ENCODE measurements at regions not wholly inside any gene's neighbourhood (a gene's known extent, or its start where the extent isn't known, plus 50 kb on each side); places are given as distances from the start of the nearest gene placed in this dataset.

DNA sequence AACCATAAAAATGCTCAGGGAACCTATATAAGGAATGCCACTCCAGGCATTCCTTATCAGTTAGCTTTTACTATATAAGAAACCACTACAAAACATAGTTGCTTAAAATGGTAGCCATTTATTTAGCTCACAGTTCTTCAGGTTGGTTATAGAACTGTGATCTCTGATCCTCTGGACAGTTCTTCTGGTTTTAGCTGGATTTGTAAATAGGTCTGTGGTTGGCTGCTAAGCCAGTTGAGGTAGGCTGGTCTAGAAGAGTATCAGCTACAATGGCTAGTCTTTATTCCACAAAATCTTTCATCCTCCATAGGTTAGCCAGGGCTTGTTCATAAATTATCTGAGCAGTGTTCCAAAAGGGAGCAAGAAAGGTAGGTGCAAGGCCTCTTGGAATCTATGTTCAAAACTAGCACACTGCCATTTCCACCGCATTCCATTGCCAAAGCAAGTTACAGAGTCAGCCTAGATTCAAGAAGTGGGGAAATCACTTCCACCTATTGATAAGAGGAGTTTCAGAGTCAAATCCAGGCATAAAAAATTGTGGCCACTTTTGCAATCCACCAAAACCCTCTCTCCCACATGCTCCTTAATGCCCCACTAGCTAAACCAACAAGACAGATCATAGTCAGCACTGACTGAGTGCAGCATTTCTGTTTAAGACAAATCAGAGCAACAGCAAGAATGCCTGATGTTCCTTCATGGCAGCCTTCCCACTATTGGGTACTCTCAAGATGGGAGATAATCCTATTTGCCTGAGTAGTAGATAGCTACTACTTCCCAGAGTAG lies 146.4 kb downstream of the IRS1 start:
- no peak for DNase-seq (ENCODE audit: low read depth)

DNA sequence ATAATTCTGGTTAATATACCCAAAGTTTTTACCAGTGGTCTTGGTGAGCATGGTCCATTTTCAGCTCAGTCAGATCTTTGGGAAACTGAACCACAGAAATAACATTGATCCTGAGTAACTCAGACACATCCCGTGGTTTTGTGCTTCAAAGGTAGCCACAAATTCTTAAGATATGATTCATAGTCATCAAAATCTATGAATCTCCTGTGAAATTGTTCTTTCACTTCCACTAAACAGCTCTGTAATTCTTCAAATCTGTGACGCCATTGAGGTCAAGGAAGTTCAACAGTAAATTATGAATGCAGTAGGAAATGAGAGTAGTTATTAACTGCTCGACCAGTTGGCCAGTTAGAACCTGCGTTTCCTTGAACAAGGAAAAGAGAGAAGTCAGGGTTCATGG lies 147.3 kb downstream of the IRS1 start:
- DNase-seq (ENCODE audit: low read depth): peak; percentile 96

DNA sequence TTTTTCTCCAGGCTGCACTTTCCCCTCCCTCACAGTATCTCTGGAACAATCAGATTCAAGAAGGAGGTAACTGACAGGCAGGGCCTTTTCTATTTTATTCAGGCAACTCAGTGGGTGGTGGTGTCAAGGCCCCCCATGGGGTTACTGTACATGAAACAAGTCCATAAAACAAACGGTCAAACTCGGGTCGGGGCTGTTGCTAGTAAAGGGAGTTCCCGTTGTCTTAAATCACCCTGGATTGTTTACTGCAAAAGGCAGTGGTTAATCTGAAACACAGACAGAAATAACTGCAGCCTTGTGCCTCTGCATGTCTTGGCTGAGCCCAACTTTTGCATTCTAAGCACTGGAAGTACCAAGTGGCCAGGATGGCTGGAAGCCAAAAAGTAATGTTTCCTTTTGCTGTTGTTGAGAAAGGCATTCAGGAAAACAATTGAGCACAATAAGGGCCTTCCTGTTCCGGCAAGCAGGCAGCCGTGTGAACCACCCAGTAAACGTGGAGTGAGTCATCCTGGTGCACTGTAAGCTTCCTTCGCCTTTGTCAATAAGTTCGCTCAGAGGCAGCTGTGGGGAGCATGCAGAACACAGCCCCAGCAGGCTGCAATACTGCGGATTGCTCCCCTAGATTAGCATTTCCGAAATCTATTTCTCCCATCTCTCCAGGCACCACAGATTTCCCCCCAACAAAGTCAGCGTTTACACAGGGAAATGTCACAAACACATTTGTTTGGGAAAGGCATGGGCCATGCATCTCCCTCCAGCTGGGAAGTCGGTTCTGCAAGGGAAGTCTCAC lies 149.6 kb downstream of the IRS1 start:
- peak; percentile 86 for DNase-seq (ENCODE audit: low read depth)

DNA sequence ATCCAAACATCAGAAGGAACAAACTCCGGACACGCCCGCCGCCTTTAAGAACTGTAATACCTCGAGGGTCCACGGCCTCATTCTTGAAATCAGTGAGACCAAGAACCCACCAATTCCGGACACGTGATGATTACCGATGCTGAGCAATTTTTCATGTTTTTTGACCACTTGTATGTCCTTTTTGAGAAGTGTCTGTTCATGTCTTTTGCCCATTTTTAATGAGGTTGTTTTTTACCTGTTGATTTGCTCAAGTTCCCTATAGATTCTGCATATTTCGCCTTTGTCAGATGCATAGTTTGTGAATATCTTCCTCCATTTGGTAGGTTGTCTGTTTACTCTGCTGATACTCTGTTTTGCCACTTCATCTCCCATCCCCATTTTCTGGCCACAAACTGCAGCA lies 150.4 kb downstream of the IRS1 start:
- DNase-seq (ENCODE audit: low read depth): no peak

DNA sequence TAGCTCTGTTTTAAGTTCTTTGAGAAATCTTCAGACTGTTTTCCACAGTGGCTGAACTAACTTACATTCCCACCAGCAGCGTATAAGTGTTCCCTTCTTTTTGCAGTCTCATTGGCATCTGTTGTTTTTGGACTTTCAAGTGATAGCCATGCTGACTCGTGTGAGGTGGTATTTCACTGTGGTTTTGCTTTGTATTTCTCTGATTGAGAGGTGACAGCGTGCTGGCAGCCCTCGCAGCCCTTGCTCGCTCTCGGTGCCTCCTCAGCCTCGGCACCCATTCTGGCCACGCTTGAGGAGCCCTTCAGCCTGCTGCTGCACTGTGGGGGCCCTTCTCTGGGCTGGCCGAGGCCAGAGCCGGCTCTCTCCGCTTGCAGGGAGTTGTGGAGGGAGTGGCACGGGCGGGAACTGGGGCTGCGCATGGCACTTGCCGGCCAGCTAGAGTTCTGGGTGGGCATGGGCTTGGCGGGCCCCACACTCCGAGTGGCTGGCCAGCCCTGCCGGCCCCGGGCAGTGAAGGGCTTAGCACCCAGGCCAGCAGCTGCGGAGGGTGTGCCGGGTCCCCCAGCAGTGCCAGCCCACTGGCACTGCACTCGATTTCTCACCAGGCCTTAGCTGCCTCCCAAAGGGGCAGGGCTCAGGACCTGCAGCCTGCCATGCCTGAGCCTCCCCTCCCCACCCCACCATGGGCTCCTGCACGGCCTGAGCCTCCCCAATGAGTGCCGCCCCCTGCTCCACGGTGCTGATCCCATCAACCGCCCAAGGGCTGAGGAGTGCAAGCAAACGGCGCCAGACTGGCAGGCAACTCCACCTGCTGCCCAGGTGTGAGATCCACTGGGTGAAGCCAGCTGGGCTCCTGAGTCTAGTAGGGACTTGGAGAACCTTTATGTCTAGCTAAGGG lies 151.8 kb downstream of the IRS1 start:
- no peak for DNase-seq (ENCODE audit: low read depth)

DNA sequence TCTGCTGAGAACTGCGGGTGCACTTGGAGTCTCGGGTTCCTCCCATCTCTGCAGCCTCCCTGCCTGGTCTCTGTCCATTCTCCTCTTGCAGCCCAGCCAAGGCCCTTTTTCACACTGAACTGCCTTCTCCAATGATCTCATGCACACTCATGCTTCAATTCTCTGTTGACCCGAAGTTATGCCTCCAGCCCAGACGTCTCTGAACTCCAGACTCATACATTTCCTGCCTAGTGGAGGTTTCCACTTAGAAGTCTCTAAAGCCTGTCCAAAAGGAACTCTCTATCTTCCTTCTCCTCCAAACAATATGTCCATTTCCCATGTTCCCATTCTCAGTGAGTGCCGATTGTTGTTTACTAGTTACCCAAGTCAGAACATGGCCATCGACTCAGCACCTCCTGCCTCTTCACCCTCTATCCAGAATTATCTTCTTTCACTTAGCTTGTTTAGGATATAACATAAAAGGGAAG lies 155.2 kb downstream of the IRS1 start:
- no peak for DNase-seq (ENCODE audit: low read depth)

DNA sequence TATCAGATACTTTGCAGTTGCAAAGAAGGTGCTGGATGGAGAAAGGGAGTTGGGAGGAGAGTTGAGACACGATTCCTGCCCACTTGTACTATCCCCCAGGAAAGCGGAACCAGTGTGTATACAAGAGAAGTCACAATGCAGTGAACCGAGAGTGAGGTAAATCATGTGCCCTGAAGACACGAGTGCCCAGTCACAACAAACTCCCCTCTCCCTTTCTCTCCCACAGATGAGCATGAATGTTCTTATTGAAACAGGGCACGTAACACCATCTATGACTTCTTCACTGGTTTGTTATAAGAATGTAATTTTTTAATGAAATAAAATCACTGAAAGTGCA lies 155.7 kb downstream of the IRS1 start:
- no peak for DNase-seq (ENCODE audit: low read depth)

DNA sequence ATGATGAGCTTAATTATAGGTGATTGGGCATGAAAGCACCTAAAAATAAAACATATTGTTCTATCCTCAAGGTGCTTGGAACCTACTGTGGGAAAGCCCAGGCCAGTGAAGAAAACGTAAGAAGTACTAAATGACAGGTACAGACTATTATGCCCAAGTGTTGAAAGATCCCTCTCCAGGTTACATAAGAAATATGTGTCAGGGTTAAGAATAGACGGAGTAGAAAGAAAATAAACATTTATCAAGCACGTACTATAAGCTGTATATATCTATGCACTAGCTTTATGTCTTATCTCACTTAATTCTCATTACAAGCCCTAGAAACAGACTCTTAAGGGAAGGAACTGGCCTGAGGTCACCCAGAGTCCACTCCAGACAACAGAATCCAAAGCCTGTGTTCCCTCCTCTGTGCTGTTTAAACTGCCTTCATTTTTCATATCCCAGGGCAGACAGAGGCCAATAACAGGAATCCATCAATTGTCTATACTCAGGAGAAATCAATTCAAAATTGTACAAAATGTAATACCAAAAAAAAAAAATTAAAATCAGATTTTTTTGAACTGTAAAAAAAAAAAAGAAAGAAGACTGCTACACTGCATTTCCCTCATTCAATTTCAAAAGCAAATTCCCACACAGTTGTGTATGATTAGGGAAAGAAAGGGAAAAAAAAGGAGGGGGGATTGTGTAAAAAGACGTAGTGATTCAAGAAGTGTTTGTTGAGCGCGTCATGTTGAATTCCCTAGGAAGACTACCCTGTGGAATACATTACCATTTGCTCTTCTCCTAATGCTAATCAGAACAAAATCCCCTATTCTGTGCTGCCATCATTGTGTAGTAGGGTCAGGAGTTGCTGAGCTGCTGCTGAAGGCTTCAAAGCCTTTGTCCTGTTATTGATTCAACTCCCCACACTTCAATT lies 156.3 kb downstream of the IRS1 start:
- DNase-seq (ENCODE audit: low read depth): no peak

DNA sequence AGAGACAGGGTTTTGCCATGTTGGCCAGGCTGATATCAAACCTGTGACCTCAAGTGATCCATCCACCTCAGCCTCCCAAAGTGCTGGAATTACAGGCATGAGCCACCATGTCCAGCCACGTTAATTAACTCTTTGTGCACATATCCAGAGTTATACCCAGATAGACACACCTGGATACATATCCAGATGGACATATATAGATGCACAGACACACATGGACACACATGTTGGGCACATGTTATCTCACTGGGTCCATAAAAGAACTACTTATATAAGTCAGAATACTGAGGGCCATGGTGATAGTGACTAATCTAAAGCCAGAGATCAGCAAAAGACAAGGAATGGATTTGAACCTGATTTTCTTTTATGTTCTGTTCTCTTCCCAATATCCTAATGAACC lies 158.6 kb downstream of the IRS1 start:
- no peak for DNase-seq (ENCODE audit: low read depth)

DNA sequence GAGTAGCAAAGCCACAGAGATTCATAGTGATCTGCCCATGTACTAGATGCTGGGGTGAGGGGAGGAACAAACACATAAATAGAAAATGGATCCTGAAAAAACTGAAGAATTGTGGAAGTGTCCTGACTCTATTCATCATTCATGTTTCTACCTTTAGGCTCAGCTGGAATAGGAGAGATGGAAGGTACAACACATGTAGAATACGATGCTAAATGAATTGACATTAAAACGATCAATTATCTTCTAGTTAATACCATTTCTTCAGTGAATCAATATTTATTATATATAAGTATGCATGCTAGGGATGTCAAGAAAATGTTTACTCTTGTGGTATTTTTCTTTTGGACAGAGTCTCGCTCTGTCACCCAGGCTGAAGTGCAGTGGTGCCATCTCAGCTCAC lies 159.1 kb downstream of the IRS1 start:
- no peak for DNase-seq (ENCODE audit: low read depth)

DNA sequence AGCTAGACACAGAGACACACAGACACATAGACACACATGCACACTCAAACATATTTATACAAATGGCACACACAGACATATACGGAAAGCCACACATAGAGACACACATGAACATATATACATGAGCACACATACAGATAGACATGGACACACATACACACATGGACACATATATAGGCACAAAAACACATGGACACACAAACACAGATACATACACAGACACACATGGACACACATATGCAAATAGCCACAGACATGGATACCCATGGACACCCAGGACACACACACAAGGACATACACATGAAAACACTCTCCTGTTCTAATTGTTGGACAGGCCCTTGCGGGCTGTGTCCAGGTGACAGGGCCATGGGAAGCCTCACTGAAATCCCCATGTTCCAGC lies 160.1 kb downstream of the IRS1 start:
- DNase-seq (ENCODE audit: low read depth): no peak

DNA sequence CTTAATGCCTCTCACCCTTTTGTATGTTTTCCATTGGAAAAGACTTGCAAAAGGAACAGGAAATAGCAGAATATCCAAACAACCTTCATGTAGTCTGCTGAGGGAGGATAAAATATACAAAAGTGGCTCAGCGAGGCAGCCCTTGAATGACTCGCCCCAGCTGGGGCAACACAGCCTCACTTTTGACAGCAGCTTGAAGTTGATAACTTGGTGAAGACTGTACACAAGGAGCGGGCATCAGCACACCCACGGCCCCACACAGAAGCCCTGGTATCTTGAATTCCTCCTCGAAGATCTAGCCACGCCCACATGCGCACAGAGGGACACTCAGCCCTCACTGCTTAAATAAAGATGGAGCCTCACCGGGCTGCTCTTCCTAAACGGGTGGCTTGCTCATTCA lies 161.0 kb downstream of the IRS1 start:
- no peak for DNase-seq (ENCODE audit: low read depth)

DNA sequence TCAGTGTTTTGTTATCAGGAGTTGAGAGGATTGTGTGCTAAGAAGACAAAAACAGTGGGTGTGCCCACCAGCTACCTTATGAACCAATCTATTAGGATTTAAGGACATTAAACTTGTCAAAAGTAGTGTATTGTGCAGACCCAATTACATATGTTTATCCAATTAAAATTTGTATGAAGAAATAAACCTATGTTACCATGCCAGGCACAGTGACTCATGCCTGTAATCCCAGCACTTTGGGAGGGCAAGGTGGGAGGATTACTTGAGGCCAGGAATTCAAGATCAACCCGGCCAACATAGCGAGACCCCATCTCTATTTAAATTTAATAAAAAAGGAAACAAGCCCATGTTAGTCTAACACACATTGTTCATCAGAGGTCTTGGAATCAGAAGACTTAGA lies 162.2 kb downstream of the IRS1 start:
- DNase-seq (ENCODE audit: low read depth): no peak

DNA sequence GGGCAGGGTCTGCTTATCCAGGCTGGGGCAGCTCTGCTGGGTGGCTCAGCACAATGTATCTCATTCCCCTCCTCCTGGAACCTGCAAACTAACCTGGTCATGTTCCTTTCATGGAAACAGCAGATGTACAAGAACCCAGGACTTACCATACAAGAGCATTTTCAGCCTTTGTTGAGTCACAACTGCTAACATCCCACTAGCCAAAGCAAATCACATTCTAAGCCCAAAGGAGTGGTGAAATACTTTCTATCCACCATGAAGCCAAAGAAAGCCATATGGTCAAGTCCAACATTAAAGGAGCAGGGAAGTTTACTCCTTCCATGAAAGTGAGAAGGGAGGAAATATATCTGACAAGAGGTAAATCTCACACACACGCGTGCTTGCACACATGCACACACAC lies 163.0 kb downstream of the IRS1 start:
- no peak for DNase-seq (ENCODE audit: low read depth)

DNA sequence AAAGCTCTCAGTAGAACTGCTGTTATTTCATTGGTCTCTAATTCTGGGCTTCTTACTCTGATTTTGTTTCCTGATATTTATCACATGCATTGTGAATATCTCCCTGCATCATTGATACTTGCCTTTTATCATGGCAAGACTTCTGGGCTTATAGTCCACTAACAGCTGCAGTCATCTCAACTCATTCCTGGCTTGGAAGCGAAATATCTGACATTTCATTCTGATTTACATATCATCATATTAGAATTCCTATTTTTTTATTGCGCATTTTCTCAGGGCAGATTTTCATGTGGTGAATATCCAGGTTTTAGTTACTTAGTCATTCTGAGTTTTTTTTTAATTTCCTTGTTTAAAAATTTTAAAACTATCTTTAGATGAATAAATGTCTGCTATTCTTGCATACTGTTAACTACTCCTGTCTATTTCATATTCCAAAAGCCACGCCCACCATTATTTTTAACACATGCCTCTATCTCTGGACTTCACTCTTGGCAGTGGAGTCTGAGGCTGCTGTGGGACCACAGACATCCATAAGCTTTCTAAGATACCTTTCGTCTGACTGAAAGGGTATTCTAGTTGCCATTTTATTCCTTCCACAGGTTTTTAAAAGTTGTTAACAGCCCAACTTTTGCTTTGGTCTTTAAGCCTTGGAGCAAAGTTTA lies 164.5 kb downstream of the IRS1 start:
- DNase-seq (ENCODE audit: low read depth): no peak

DNA sequence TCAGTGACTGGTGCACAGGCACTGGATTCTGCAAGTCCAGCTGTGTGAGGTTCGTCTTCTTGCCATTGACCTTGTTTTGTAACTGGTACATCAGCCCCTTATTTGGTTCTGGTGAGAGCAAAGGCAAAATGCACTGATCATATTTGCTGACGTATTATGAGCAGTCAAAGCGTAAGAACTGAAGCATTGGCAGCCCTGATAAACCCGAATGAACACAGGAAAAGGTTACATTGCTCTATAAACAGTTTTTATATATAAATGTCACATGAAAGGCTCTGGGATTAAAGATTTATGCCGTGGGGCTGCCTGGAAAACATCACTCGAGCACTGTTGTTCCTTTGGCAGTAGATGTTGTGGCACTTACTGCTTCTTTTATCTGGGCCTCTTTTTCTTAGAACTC lies 167.9 kb downstream of the IRS1 start:
- no peak for DNase-seq (ENCODE audit: low read depth)

DNA sequence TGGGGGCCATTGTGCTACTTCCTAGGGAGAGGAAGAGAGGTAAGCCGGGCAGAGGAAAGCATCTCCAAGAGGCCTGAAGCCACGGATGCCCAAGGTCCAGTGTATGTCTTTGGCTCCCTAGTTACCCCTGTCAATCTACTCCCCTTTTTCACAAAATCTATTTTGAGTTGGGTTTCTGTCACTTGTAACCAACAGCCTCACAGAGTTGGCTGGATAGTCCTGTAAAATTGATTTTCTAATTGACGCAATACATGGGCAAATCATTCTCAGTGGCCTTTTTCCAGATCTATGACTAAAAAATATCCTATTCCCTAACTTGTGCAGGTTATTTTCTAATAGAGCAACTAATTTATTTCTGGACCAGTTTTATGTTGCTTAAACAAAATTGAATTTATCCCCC lies 168.4 kb downstream of the IRS1 start:
- DNase-seq (ENCODE audit: low read depth): no peak

DNA sequence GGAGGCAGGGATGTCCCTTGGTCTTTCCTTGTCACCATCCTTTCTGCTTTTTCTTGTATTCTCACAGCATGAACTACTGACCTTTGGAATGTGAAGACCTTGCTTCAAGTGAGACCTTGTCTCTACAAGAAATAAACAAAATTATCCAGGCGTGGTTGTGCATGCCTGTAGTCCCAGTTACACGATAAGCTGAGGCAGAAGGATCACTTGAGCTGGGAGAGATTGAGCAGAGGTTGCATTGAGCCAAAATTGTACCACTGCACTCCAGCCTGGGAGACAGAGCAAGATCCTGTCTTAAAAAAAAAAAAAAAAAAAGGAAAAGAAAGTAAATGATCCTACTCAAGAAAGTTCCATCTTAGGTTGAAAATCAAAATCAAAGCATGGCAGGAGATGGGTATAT lies 173.7 kb downstream of the IRS1 start:
- DNase-seq (ENCODE audit: low read depth): no peak

DNA sequence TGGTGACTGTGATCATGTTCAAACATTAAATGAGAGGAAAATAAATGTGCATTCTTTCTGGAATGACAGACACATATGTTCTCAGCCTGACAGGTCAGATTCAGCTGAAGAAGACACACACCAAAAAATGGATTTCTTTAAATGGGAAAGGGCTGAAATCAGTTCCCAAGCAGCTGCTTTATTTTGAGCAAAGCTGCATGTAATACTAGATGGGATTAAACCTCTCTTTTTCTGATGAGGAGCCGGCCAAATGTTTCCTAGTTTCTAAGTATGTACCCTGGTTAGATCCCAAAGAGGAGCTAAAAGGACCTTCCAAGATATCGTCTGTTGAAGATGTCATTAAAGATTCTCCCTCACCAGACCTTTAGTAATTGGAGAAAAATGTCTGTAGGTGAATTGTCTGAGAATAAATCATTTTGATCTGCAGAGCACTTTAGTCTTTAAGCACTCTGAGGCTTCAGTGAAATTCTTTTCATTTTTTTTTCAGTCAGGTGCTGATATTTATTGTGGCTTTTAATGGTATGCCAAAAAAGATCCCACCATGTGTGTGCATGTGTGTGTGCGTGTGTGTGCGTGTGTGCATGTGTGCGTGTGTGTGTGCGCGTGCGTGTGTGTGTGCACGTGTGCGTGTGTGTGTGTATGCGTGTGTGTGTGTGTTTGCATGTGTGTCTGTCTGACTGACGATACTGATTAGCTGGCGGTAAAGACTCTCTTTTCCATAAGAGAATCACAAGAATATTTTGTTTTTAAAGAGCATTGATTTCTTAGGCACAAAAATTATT lies 175.8 kb downstream of the IRS1 start:
- no peak for DNase-seq (ENCODE audit: low read depth)

DNA sequence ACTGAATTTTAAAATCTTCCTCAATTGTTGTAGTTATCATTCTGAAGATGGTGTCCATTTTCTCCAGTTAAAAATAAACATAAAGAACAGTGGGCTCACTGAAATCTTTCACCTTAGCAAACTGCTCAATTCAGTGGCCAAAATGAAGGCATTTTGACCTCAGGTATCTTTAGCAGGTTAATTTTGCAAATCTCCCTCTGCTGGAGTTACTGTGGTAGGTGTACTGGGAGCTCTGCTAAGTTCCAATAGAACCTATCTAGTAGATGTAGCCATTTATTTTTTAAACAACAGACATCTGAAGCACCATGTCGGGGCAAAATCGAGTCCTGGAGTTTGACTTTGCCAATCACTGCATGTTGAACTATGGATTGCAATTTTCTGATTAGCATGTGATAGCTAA lies 177.1 kb downstream of the IRS1 start:
- DNase-seq (ENCODE audit: low read depth): no peak

Measured in HS-5 (cell line).